Activated CD4-positive, alpha-beta T cell treated with anti-CD3 and anti-CD28 coated beads, Interleukin-2, amount 10 ng/mL, durations not matched to agents 24 days and 14 days (primary cell): ENCODE measurements at regions not wholly inside any gene's neighbourhood (a gene's known extent, or its start where the extent isn't known, plus 50 kb on each side); places are given as distances from the start of the nearest gene placed in this dataset.

Source experiments
- DNase-seq: peaks from one replicate; pipeline ENCODE4 v3.0.0; 2022
- H3K27ac Mint-ChIP-seq: one replicate; pipeline ENCODE4 v1.8.0; 2022; ENCODE audit warnings: mild to moderate bottlenecking, mixed read lengths
- H3K27me3 Mint-ChIP-seq: one replicate; pipeline ENCODE4 v1.8.0; 2022; ENCODE audit warnings: mixed read lengths
- H3K36me3 Mint-ChIP-seq: one replicate; pipeline ENCODE4 v1.8.0; 2022; ENCODE audit warnings: low read depth, mild to moderate bottlenecking, mixed read lengths
- H3K4me1 Mint-ChIP-seq: one replicate; pipeline ENCODE4 v1.8.0; 2021; ENCODE audit warnings: mixed read lengths
- H3K4me3 Mint-ChIP-seq: one replicate; pipeline ENCODE4 v1.8.0; 2022; ENCODE audit warnings: mild to moderate bottlenecking, moderate library complexity, mixed read lengths
- H3K9me3 Mint-ChIP-seq: one replicate; pipeline ENCODE4 v1.8.0; 2021; ENCODE audit warnings: mixed read lengths
- intact Hi-C: fragments of 100-400 bp; cut with micrococcal nuclease; formaldehyde crosslinking; loops from one replicate; pipeline ENCODE4 v1.15.1; 2023

- no peak for DNase-seq
- intact Hi-C loops: no loop called here
- H3K4me1 Mint-ChIP-seq: no peaks in the 10 kb centered on the region
- H3K9me3 Mint-ChIP-seq: peaks cover 11% of the 10 kb centered on the region
- H3K27ac Mint-ChIP-seq: no peak overlapping the region
- H3K36me3 Mint-ChIP-seq: no peaks in the 10 kb centered on the region
- H3K27me3 Mint-ChIP-seq: no peaks in the 10 kb centered on the region
- H3K4me3 Mint-ChIP-seq: no peak overlapping the region
These were observed 144.2 kb upstream of the ARL4C start for GRCh38 chr2:234641086-234641485.

- Mint-ChIP-seq H3K9me3 (peaks cover 11% of the 10 kb centered on the region), H3K4me1 (no peaks in the 10 kb centered on the region)
These were observed 143.8 kb upstream of the ARL4C start for GRCh38 chr2:234640657-234641056.

GRCh38 chr2:234638966-234639365 lies 142.1 kb upstream of the ARL4C start:
- Mint-ChIP-seq H3K27ac (no peak overlapping the region), H3K4me3 (no peak overlapping the region), H3K9me3 (peaks cover 11% of the 10 kb centered on the region), H3K4me1 (no peaks in the 10 kb centered on the region), H3K27me3 (no peaks in the 10 kb centered on the region), H3K36me3 (no peaks in the 10 kb centered on the region)
- intact Hi-C loops: no loop called here
- DNase-seq: no peak

More at GRCh38 chr2:234640657-234641056, 143.8 kb upstream of the ARL4C start:
- no peaks in the 10 kb centered on the region for H3K36me3 Mint-ChIP-seq
- intact Hi-C loops: no loop called here
- H3K27ac Mint-ChIP-seq: no peak overlapping the region
- DNase-seq: no peak
- no peaks in the 10 kb centered on the region for H3K27me3 Mint-ChIP-seq
- H3K4me3 Mint-ChIP-seq: no peak overlapping the region

GRCh38 chr2:234635284-234635683 lies 138.4 kb upstream of the ARL4C start:
- Mint-ChIP-seq H3K36me3 (no peaks in the 10 kb centered on the region), H3K27ac (no peak overlapping the region), H3K27me3 (peaks cover 2% of the 10 kb centered on the region), H3K4me3 (no peak overlapping the region), H3K9me3 (no peaks in the 10 kb centered on the region), H3K4me1 (no peaks in the 10 kb centered on the region)
- peak; percentile 28 for DNase-seq
- intact Hi-C loops: no loop called here

GRCh38 chr2:234633581-234634230 lies 136.8 kb upstream of the ARL4C start:
- no peak overlapping the region for H3K27ac Mint-ChIP-seq
- no peak overlapping the region for H3K4me3 Mint-ChIP-seq
- no peaks in the 10 kb centered on the region for H3K4me1 Mint-ChIP-seq
- no peak for DNase-seq
- intact Hi-C loops: no loop called here
- no peaks in the 10 kb centered on the region for H3K36me3 Mint-ChIP-seq
- no peaks in the 10 kb centered on the region for H3K9me3 Mint-ChIP-seq
- H3K27me3 Mint-ChIP-seq: peaks cover 9% of the 10 kb centered on the region

- no peak overlapping the region for H3K27ac Mint-ChIP-seq
- no peaks in the 10 kb centered on the region for H3K9me3 Mint-ChIP-seq
- no peaks in the 10 kb centered on the region for H3K4me1 Mint-ChIP-seq
- DNase-seq: no peak
- H3K27me3 Mint-ChIP-seq: peaks cover 11% of the 10 kb centered on the region
- no peak overlapping the region for H3K4me3 Mint-ChIP-seq
- H3K36me3 Mint-ChIP-seq: no peaks in the 10 kb centered on the region
- intact Hi-C loops: no loop called here
These were observed 135.9 kb upstream of the ARL4C start for GRCh38 chr2:234632527-234633391.

GRCh38 chr2:234631646-234632514 lies 135.0 kb upstream of the ARL4C start:
- no peaks in the 10 kb centered on the region for H3K9me3 Mint-ChIP-seq
- intact Hi-C loops: no loop called here
- H3K27ac Mint-ChIP-seq: no peak overlapping the region
- no peaks in the 10 kb centered on the region for H3K36me3 Mint-ChIP-seq
- H3K27me3 Mint-ChIP-seq: peaks cover 15% of the 10 kb centered on the region
- no peak for DNase-seq
- H3K4me1 Mint-ChIP-seq: no peaks in the 10 kb centered on the region
- H3K4me3 Mint-ChIP-seq: no peak overlapping the region

GRCh38 chr2:234630801-234631261 lies 133.9 kb upstream of the ARL4C start:
- DNase-seq: no peak
- Mint-ChIP-seq H3K27me3 (peaks cover 17% of the 10 kb centered on the region), H3K4me1 (no peaks in the 10 kb centered on the region), H3K4me3 (no peak overlapping the region), H3K9me3 (no peaks in the 10 kb centered on the region), H3K27ac (no peak overlapping the region), H3K36me3 (no peaks in the 10 kb centered on the region)
- intact Hi-C loops: no loop called here

GRCh38 chr2:234629596-234629995 lies 132.7 kb upstream of the ARL4C start:
- Mint-ChIP-seq H3K4me3 (no peak overlapping the region), H3K36me3 (no peaks in the 10 kb centered on the region), H3K27ac (no peak overlapping the region), H3K27me3 (peaks cover 17% of the 10 kb centered on the region), H3K4me1 (no peaks in the 10 kb centered on the region), H3K9me3 (no peaks in the 10 kb centered on the region)
- DNase-seq: no peak
- intact Hi-C loops: no loop called here

GRCh38 chr2:234628953-234629352 lies 132.1 kb upstream of the ARL4C start:
- Mint-ChIP-seq H3K36me3 (no peaks in the 10 kb centered on the region), H3K4me1 (no peaks in the 10 kb centered on the region), H3K27me3 (peaks cover 17% of the 10 kb centered on the region), H3K4me3 (no peak overlapping the region), H3K9me3 (no peaks in the 10 kb centered on the region), H3K27ac (no peak overlapping the region)
- DNase-seq: no peak
- intact Hi-C loops: no loop called here

- no peak overlapping the region for H3K4me3 Mint-ChIP-seq
- H3K27me3 Mint-ChIP-seq: peaks cover 15% of the 10 kb centered on the region
- no peaks in the 10 kb centered on the region for H3K36me3 Mint-ChIP-seq
- intact Hi-C loops: no loop called here
- no peaks in the 10 kb centered on the region for H3K4me1 Mint-ChIP-seq
- no peaks in the 10 kb centered on the region for H3K9me3 Mint-ChIP-seq
- no peak overlapping the region for H3K27ac Mint-ChIP-seq
- DNase-seq: no peak
These were observed 130.4 kb upstream of the ARL4C start for GRCh38 chr2:234627308-234627707.

- H3K4me1 Mint-ChIP-seq: no peaks in the 10 kb centered on the region
- peaks cover 15% of the 10 kb centered on the region for H3K27me3 Mint-ChIP-seq
- H3K36me3 Mint-ChIP-seq: no peaks in the 10 kb centered on the region
- intact Hi-C loops: no loop called here
- DNase-seq: no peak
- H3K27ac Mint-ChIP-seq: no peak overlapping the region
- no peak overlapping the region for H3K4me3 Mint-ChIP-seq
- H3K9me3 Mint-ChIP-seq: no peaks in the 10 kb centered on the region
These were observed 129.8 kb upstream of the ARL4C start for GRCh38 chr2:234626566-234627130.

GRCh38 chr2:234625626-234626250 lies 128.9 kb upstream of the ARL4C start:
- Mint-ChIP-seq H3K36me3 (no peaks in the 10 kb centered on the region), H3K9me3 (no peaks in the 10 kb centered on the region), H3K27me3 (peaks cover 15% of the 10 kb centered on the region), H3K4me1 (no peaks in the 10 kb centered on the region), H3K27ac (no peak overlapping the region), H3K4me3 (no peak overlapping the region)
- no peak for DNase-seq
- intact Hi-C loops: no loop called here
